MM.1S (cell line): ENCODE measurements at regions not wholly inside any gene's neighbourhood (a gene's known extent, or its start where the extent isn't known, plus 50 kb on each side); places are given as distances from the start of the nearest gene placed in this dataset.

Experiments used
- CTCF ChIP-seq: fragments of 300-600 bp; sonication (generic); IDR thresholded peaks from 2 replicates; pipeline ENCODE4 v1.5.1; 2016; ENCODE audit warnings: antibody characterized with exemption, low read length, mixed read lengths
- EZH2 ChIP-seq: fragments of 300-600 bp; sonication (generic); optimal IDR thresholded peaks from 2 replicates; pipeline ENCODE3; 2017; ENCODE audit warnings: low read depth, mild to moderate bottlenecking, antibody characterized with exemption, low read length, mixed read lengths
- EZH2phosphoT487 ChIP-seq: fragments of 300-600 bp; sonication (generic); IDR thresholded peaks from 2 replicates; pipeline ENCODE4 v1.6.1; 2018; ENCODE audit warnings: antibody characterized with exemption, low read length

- TF ChIP-seq EZH2 (no peak), CTCF (no peak), EZH2phosphoT487 (no peak)
Observed at GRCh38 chr19:29475469-29475868, 50.3 kb upstream of the VSTM2B start.
